A172 (cell line): ENCODE measurements at regions not wholly inside any gene's neighbourhood (a gene's known extent, or its start where the extent isn't known, plus 50 kb on each side); places are given as distances from the start of the nearest gene placed in this dataset.

Experiments used
- DNase-seq: peaks from one replicate; pipeline ENCODE4 v3.0.0-alpha.2; 2015; ENCODE audit warnings: low spot score

GRCh38 chr10:121332353-121332752 is 265.9 kb downstream of the FGFR2 start:
- no peak for DNase-seq

- DNase-seq: no peak
These were observed 265.1 kb downstream of the FGFR2 start for GRCh38 chr10:121332829-121333765.

GRCh38 chr10:121335386-121335925 is 262.8 kb downstream of the FGFR2 start:
- DNase-seq: no peak

GRCh38 chr10:121337427-121337826 is 260.8 kb downstream of the FGFR2 start:
- no peak for DNase-seq

- no peak for DNase-seq
These were observed 259.9 kb downstream of the FGFR2 start for GRCh38 chr10:121338206-121338980.

GRCh38 chr10:121339114-121339513 is 259.1 kb downstream of the FGFR2 start:
- no peak for DNase-seq

- no peak for DNase-seq
These were observed 257.9 kb downstream of the FGFR2 start for GRCh38 chr10:121340271-121340831.

GRCh38 chr10:121351540-121351939 is 246.7 kb downstream of the FGFR2 start:
- DNase-seq: no peak

- no peak for DNase-seq
These were observed 245.9 kb downstream of the FGFR2 start for GRCh38 chr10:121352231-121352855.

- DNase-seq: no peak
These were observed 243.1 kb downstream of the FGFR2 start for GRCh38 chr10:121355161-121355560.

GRCh38 chr10:121356183-121356582 is 242.1 kb downstream of the FGFR2 start:
- no peak for DNase-seq

GRCh38 chr10:121357401-121357800 is 240.8 kb downstream of the FGFR2 start:
- DNase-seq: no peak

GRCh38 chr10:121362026-121362425 is 236.2 kb downstream of the FGFR2 start:
- DNase-seq: no peak

GRCh38 chr10:121365566-121365965 is 232.7 kb downstream of the FGFR2 start:
- no peak for DNase-seq

GRCh38 chr10:121368347-121369025 is 229.8 kb downstream of the FGFR2 start:
- no peak for DNase-seq

- DNase-seq: no peak
These were observed 228.6 kb downstream of the FGFR2 start for GRCh38 chr10:121369616-121370015.

- no peak for DNase-seq
These were observed 226.4 kb downstream of the FGFR2 start for GRCh38 chr10:121371836-121372235.

GRCh38 chr10:121373411-121373810 is 224.8 kb downstream of the FGFR2 start:
- DNase-seq: no peak

GRCh38 chr10:121374121-121374520 is 224.1 kb downstream of the FGFR2 start:
- DNase-seq: no peak

GRCh38 chr10:121375172-121375571 is 223.1 kb downstream of the FGFR2 start:
- DNase-seq: no peak

- DNase-seq: no peak
These were observed 219.9 kb downstream of the FGFR2 start for GRCh38 chr10:121378251-121378801.
